H9 (cell line): ENCODE measurements at regions not wholly inside any gene's neighbourhood (a gene's known extent, or its start where the extent isn't known, plus 50 kb on each side); places are given as distances from the start of the nearest gene placed in this dataset.

Experiments used
- DNase-seq: peaks from one replicate; pipeline ENCODE4 v3.0.0-alpha.2; 2017
- H2AFZ ChIP-seq: one replicate; pipeline ENCODE4 v1.6.1; 2013; ENCODE audit warnings: mild to moderate bottlenecking, low read length, control low read depth, moderate library complexity
- H2AK5ac ChIP-seq: 2 replicates; pipeline ENCODE4 v1.6.1; 2013; ENCODE audit warnings: low read length, control low read depth, mixed read lengths; ENCODE audit not compliant: insufficient read length
- H2BK120ac ChIP-seq: one replicate; pipeline ENCODE4 v1.6.1; 2013; ENCODE audit warnings: low read depth, mild to moderate bottlenecking, low read length, control low read depth, inconsistent platforms; ENCODE audit not compliant: poor library complexity, severe bottlenecking
- H2BK12ac ChIP-seq: 2 replicates; pipeline ENCODE4 v1.6.1; 2013; ENCODE audit warnings: low read length, control low read depth, mixed read lengths, low read depth; ENCODE audit not compliant: insufficient read length
- H2BK15ac ChIP-seq: 2 replicates; pipeline ENCODE4 v1.6.1; 2013; ENCODE audit warnings: low read depth, low read length, control low read depth
- H2BK20ac ChIP-seq: one replicate; pipeline ENCODE4 v1.6.1; 2013; ENCODE audit warnings: low read depth, mild to moderate bottlenecking, low read length, control low read depth, inconsistent platforms; ENCODE audit not compliant: poor library complexity, severe bottlenecking
- H2BK5ac ChIP-seq: 2 replicates; pipeline ENCODE4 v1.6.1; 2013; ENCODE audit warnings: low read length, control low read depth, mixed read lengths; ENCODE audit not compliant: insufficient read length
- H3K14ac ChIP-seq: 2 replicates; pipeline ENCODE4 v1.6.1; 2013; ENCODE audit warnings: low read length, control low read depth; ENCODE audit not compliant: insufficient read depth
- H3K18ac ChIP-seq: 2 replicates; pipeline ENCODE4 v1.6.1; 2013; ENCODE audit warnings: low read depth, mild to moderate bottlenecking, mixed read lengths, low read length, control low read depth; ENCODE audit not compliant: insufficient read length
- H3K23ac ChIP-seq: 2 replicates; pipeline ENCODE4 v1.6.1; 2013; ENCODE audit warnings: low read length, control low read depth, mixed read lengths, low read depth; ENCODE audit not compliant: insufficient read length
- H3K23me2 ChIP-seq: 2 replicates; pipeline ENCODE4 v1.6.1; 2013; ENCODE audit warnings: low read depth, mild to moderate bottlenecking, mixed read lengths, low read length, control low read depth; ENCODE audit not compliant: insufficient read length, poor library complexity, severe bottlenecking
- H3K27ac ChIP-seq: 2 replicates; pipeline ENCODE4 v1.5.1; 2013; ENCODE audit warnings: low read length, control low read depth, mixed read lengths, low read depth; ENCODE audit not compliant: insufficient read length
- H3K27me3 ChIP-seq: 2 replicates; pipeline ENCODE4 v1.6.1; 2013; ENCODE audit warnings: low read length, control low read depth, inconsistent platforms; ENCODE audit not compliant: insufficient read depth
- H3K4ac ChIP-seq: 2 replicates; pipeline ENCODE4 v1.6.1; 2013; ENCODE audit warnings: low read depth, mild to moderate bottlenecking, control low read depth, inconsistent platforms, low read length, moderate library complexity
- H3K4me1 ChIP-seq: 2 replicates; pipeline ENCODE4 v1.6.1; 2013; ENCODE audit warnings: low read length, control low read depth, inconsistent platforms; ENCODE audit not compliant: insufficient read depth
- H3K4me2 ChIP-seq: 2 replicates; pipeline ENCODE4 v1.6.1; 2013; ENCODE audit warnings: low read length, control low read depth, mixed read lengths; ENCODE audit not compliant: insufficient read length, insufficient read depth
- H3K56ac ChIP-seq: 2 replicates; pipeline ENCODE4 v1.6.1; 2013; ENCODE audit warnings: low read depth, mild to moderate bottlenecking, mixed read lengths, low read length, control low read depth; ENCODE audit not compliant: insufficient read length
- H3K79me1 ChIP-seq: 2 replicates; pipeline ENCODE4 v1.6.1; 2013; ENCODE audit warnings: low read depth, mild to moderate bottlenecking, moderate library complexity, low read length, control low read depth, inconsistent platforms; ENCODE audit not compliant: insufficient read depth, poor library complexity, severe bottlenecking
- H3K79me2 ChIP-seq: 2 replicates; pipeline ENCODE4 v1.6.1; 2013; ENCODE audit warnings: low read length, control low read depth, inconsistent platforms; ENCODE audit not compliant: insufficient read depth
- H3K9ac ChIP-seq: 2 replicates; pipeline ENCODE4 v1.6.1; 2013; ENCODE audit warnings: low read length, control low read depth, mixed read lengths; ENCODE audit not compliant: insufficient read length; ENCODE audit errors: extremely low read depth
- H3K9me3 ChIP-seq: one replicate; pipeline ENCODE4 v1.6.1; 2013; ENCODE audit warnings: low read depth, low read length, inconsistent platforms; ENCODE audit not compliant: control insufficient read depth
- H3T11ph ChIP-seq: one replicate; pipeline ENCODE4 v1.6.1; 2013; ENCODE audit warnings: mild to moderate bottlenecking, low read length, control low read depth, inconsistent platforms
- H4K20me1 ChIP-seq: one replicate; pipeline ENCODE4 v1.6.1; 2013; ENCODE audit not compliant: control insufficient read depth, insufficient read length, insufficient read depth
- H4K5ac ChIP-seq: 2 replicates; pipeline ENCODE4 v1.6.1; 2013; ENCODE audit warnings: low read depth, mild to moderate bottlenecking, mixed read lengths, low read length, control low read depth; ENCODE audit not compliant: insufficient read length
- H4K8ac ChIP-seq: replicated peaks from 2 replicates; pipeline ENCODE4 v1.6.1; 2013; ENCODE audit warnings: low read length, control low read depth, mixed read lengths, low read depth; ENCODE audit not compliant: insufficient read length
- H4K91ac ChIP-seq: 2 replicates; pipeline ENCODE4 v1.6.1; 2013; ENCODE audit warnings: low read depth, mild to moderate bottlenecking, moderate library complexity, mixed read lengths, low read length, control low read depth; ENCODE audit not compliant: insufficient read length
- H3K27ac Mint-ChIP-seq, 3 experiments: 2 replicates in 2 of 3; 3 replicates in 1 of 3; pipeline ENCODE4 v1.8.0; 2020 to 2021; ENCODE audit warnings: mixed read lengths in 3 of 3, mild to moderate bottlenecking in 1 of 3, moderate library complexity in 1 of 3
- H3K27me3 Mint-ChIP-seq: 2 replicates; pipeline ENCODE4 v1.8.0; 2021; ENCODE audit warnings: low read depth, mild to moderate bottlenecking, moderate library complexity, mixed read lengths
- H3K36me3 Mint-ChIP-seq, 3 experiments: 2 replicates in 2 of 3; 3 replicates in 1 of 3; pipeline ENCODE4 v1.8.0; 2020 to 2021; ENCODE audit warnings: low read depth in 3 of 3, mixed read lengths in 3 of 3; ENCODE audit not compliant: insufficient read depth in 1 of 3
- H3K4me1 Mint-ChIP-seq, 2 experiments: 2 replicates each; pipeline ENCODE4 v1.8.0; 2020; ENCODE audit warnings: mixed read lengths in 2 of 2
- H3K4me3 Mint-ChIP-seq, 2 experiments: 2 replicates in 1 of 2; 3 replicates in 1 of 2; pipeline ENCODE4 v1.8.0; 2020 to 2021; ENCODE audit warnings: mild to moderate bottlenecking in 2 of 2, mixed read lengths in 2 of 2, moderate library complexity in 1 of 2
- H3K9me3 Mint-ChIP-seq, 2 experiments: 2 replicates in 1 of 2; 3 replicates in 1 of 2; pipeline ENCODE4 v1.8.0; 2020; ENCODE audit warnings: mild to moderate bottlenecking in 2 of 2, mixed read lengths in 2 of 2, moderate library complexity in 1 of 2
- WGBS: extraction: QIAGEN DNeasy Blood & Tissue Kit; methylation state at CpG from one replicate; pipeline ENCODE4 v1.1.7; 2013; ENCODE audit warnings: missing lambda C conversion rate, low lambda C conversion rate, mixed read lengths; ENCODE audit not compliant: insufficient read length; ENCODE audit errors: extremely low coverage; 5-methylcytosine and 5-hydroxymethylcytosine counted together
- TF ChIP-seq, protein P1 (sequence below): fragments of 200-600 bp; sonication (generic); conservative IDR thresholded peaks from 3 replicates; pipeline ENCODE4 v1.8.0; 2021; ENCODE audit warnings: antibody characterized with exemption, mild to moderate bottlenecking

DNA sequence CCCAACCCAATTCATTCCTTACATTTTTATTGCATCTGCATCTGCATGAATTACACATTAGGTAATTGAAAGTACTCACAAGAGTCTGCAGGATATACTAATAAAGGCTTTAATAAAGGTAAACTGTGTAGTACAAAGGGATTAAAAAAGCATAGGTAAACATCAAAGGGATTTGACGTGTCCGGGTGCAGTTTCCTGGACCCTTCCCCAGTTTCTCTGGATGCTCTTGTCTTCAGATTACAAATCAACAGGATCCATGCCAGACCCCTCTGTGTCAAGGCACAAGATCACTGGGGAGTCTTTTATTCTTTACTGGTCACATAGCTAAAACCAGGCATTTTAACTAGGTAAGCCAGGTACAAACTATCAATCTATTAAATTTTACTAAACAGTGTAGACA, 177.2 kb upstream of the TYRP1 start:
- Histone ChIP-seq H3K23me2 (no peaks in the 10 kb centered on the region), H3K23ac (no peak overlapping the region), H4K20me1 (no peaks in the 10 kb centered on the region), H3K4me2 (no peak overlapping the region), H3K14ac (no peak overlapping the region), H2AK5ac (no peak overlapping the region), H3T11ph (no peak overlapping the region), H3K18ac (no peak overlapping the region), H3K4ac (no peak overlapping the region), H3K27me3 (no peaks in the 10 kb centered on the region), H3K79me1 (no peaks in the 10 kb centered on the region), H3K4me1 (no peaks in the 10 kb centered on the region), H3K9me3 (no peaks in the 10 kb centered on the region), H3K56ac (no peak overlapping the region), H4K5ac (no peak overlapping the region), H3K79me2 (no peaks in the 10 kb centered on the region), H3K9ac (no peak overlapping the region), H2BK20ac (no peak overlapping the region), H2BK12ac (no peak overlapping the region), H4K91ac (no peak overlapping the region), H4K8ac (no peak overlapping the region), H2BK5ac (no peak overlapping the region), H2AFZ (no peak overlapping the region), H2BK120ac (no peak overlapping the region), H2BK15ac (no peak overlapping the region), H3K27ac (no peak overlapping the region)
- H3K9me3 Mint-ChIP-seq, result no peaks in the 10 kb centered on the region
- TF ChIP-seq, protein P1, sequence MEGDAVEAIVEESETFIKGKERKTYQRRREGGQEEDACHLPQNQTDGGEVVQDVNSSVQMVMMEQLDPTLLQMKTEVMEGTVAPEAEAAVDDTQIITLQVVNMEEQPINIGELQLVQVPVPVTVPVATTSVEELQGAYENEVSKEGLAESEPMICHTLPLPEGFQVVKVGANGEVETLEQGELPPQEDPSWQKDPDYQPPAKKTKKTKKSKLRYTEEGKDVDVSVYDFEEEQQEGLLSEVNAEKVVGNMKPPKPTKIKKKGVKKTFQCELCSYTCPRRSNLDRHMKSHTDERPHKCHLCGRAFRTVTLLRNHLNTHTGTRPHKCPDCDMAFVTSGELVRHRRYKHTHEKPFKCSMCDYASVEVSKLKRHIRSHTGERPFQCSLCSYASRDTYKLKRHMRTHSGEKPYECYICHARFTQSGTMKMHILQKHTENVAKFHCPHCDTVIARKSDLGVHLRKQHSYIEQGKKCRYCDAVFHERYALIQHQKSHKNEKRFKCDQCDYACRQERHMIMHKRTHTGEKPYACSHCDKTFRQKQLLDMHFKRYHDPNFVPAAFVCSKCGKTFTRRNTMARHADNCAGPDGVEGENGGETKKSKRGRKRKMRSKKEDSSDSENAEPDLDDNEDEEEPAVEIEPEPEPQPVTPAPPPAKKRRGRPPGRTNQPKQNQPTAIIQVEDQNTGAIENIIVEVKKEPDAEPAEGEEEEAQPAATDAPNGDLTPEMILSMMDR, result no peak
- H3K27me3 Mint-ChIP-seq, result no peaks in the 10 kb centered on the region
- DNase-seq, result no peak
- H3K4me3 Mint-ChIP-seq, result no peak overlapping the region
- WGBS, result no CpG with 5 or more reads among the region's 2 CpGs
- H3K4me1 Mint-ChIP-seq, result 0 out of 4 replicates have a peak, but pooled peaks cover 0 to 2% of the 10 kb centered on the region in 2 experiments
- no peak overlapping the region for H3K27ac Mint-ChIP-seq
- no peaks in the 10 kb centered on the region for H3K36me3 Mint-ChIP-seq
